Caki2 (cell line): ENCODE measurements at regions not wholly inside any gene's neighbourhood (a gene's known extent, or its start where the extent isn't known, plus 50 kb on each side); places are given as distances from the start of the nearest gene placed in this dataset.
A peak's percentile ranks its signal among the peaks of the same experiment; 100 is the strongest.

Source experiments
- DNase-seq: peaks from one replicate; pipeline ENCODE4 v3.0.0-alpha.2; 2015; ENCODE audit warnings: low read depth
- in situ Hi-C: cut with HindIII; loops from 2 replicates; pipeline ENCODE4 v1.10.0; 2016; ENCODE audit warnings: low sequenced_read_pairs, low pct_unique_long_range_greater_than_20kb, mixed read lengths

DNA sequence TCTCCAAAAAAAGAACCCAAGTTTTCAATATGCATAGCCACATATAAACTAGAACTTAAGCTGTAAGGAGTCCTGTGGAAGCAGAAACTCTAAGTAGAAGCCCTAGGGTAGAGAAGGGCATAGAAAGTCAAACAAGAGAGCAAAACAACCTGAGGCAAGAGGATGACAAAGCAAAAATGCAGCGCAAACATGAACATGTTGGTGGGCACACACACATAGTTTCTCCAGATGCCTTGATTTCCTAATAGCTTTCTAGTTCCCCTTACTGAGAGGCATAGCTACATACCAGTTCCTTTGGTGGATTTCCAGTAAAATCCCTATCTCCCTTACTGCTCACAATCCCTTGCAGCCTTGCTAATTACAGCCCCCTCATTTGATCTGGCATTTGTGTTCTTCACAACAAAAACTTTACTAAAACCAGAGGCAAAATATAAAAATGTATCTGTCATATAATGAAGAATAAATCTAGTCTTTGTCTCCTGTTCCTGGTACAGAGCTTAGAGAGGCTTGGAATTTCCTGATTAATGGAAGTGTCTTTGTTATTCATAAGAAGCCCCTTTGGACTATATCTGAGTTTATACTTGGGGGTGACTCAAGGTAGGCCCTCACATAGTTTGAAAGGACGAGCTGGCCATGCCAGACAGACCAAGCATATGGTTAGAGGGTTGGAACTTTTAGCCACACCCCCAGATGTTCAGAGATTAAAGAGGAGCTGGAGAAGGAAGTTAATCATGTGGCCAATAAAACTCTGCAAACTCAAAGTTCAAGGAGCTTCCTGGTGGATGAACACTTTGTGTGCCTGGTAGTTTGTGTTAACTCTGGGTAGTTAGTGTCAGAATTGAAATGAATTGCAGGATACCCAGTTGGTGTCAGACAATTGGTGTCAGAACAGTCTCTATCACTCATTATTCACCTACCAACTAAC is 52.7 kb upstream of the ZCCHC13 start:
- peak; percentile 17 for DNase-seq
- in situ Hi-C loops = no loop called here

- in situ Hi-C loops = no loop called here
- DNase-seq = no peak
Measured at GRCh38 chrX:74250574-74250973, 53.4 kb upstream of the ZCCHC13 start.

- DNase-seq = no peak
- in situ Hi-C loops = no loop called here
Measured at GRCh38 chrX:74249963-74250362, 54.0 kb upstream of the ZCCHC13 start.

DNA sequence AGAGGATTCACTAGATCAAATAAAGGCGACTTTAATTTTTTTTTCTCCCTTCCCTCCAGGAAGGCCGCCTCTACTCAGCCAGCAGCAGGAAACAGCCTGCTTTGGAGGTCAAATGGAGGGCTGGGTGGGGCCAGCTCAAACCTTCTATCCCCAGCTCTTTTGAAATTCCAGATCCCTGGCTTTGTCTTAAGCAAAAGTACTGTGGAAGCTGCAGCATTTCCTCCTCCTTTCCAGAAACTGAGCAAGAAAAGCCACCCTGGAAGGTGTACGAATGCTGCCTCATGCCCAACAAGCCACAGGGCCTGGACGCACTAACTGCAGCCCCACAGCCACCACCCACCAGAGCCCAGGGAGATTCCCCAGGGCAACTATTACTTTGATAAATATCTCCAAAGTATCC is 55.1 kb upstream of the ZCCHC13 start:
- in situ Hi-C loops = no loop called here
- no peak for DNase-seq

DNA sequence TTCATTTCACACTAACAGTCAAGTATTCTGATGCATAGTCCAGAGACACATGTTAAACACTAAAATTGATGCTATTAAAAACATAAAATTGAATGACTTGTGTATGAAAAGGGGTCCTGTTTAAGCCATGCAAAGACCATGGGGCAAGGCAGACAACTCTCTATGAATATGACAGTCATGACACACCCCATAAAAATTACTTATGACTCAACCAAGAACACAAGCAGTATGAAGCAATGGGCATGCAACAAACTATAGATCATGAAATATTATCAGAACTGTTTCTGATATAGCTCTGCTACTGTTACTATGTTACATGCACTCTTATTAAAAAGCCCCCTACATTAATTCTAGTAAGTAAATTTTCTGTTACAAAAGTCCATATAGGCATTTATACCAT is 57.5 kb upstream of the ZCCHC13 start:
- in situ Hi-C loops = no loop called here
- no peak for DNase-seq

DNA sequence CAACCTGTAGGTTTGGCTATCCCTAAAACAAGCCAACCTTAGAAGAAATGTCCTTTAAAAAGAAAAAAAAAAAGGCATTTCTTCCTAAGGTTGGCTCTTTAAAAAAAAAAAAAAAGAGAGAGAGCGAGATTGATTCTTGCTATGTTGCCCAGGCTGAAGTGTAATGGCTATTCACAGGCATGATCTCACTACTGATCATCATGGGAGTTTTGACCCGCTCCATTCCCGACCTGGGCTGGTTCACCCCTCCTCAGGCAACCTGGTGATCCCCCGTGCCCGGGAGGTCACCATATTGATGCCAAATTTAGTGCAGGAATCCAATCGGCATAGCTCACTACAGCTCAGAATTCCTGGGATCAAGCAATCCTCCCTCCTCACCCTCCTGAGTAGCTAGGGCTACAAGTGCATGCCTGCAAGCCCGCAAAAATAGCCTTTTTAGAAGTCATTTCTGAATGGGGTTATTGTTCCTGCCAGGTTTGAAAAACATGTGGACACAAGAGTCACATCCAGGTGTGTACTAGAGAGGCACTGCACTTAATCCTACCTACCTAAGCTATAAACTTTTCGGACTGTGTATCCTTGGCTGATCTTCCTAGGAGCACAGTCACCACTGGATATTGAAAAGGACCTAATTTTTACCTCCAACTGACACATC is 61.4 kb upstream of the ZCCHC13 start:
- in situ Hi-C loops = no loop called here

DNA sequence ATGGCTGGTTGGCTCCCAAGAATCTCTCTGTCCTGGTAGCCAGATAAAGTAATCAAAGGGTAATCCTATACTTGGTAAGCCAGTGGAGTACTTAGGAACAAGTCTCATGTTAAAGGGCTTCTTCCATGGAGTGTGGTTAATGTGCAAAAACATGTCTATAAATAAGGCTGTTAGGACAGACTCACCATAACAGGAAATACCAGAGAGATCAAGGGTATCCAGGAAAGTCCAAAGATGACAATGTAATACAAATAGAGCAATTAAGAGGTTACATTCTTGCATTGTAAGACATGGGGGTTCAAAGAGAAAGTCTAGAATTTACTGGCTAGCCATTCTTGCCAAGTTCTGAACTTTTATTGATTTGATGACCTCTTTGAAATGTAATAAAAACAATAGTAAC is 61.9 kb upstream of the ZCCHC13 start:
- in situ Hi-C loops = no loop called here
- no peak for DNase-seq

More for the DNA sequence above, 61.4 kb upstream of the ZCCHC13 start:
- no peak for DNase-seq

GRCh38 chrX:74238771-74239170 is 65.2 kb upstream of the ZCCHC13 start:
- no peak for DNase-seq
- in situ Hi-C loops = no loop called here

- DNase-seq = no peak
- in situ Hi-C loops = no loop called here
Measured at GRCh38 chrX:74234818-74235217, 69.2 kb upstream of the ZCCHC13 start.

GRCh38 chrX:74232859-74233258 is 71.1 kb upstream of the ZCCHC13 start:
- DNase-seq = peak; percentile 6
- in situ Hi-C loops = no loop called here

GRCh38 chrX:74231625-74232024 is 72.4 kb upstream of the ZCCHC13 start:
- DNase-seq = peak; percentile 45
- in situ Hi-C loops = no loop called here

- DNase-seq = no peak
- in situ Hi-C loops = no loop called here
Measured at GRCh38 chrX:74230094-74230493, 73.9 kb upstream of the ZCCHC13 start.

DNA sequence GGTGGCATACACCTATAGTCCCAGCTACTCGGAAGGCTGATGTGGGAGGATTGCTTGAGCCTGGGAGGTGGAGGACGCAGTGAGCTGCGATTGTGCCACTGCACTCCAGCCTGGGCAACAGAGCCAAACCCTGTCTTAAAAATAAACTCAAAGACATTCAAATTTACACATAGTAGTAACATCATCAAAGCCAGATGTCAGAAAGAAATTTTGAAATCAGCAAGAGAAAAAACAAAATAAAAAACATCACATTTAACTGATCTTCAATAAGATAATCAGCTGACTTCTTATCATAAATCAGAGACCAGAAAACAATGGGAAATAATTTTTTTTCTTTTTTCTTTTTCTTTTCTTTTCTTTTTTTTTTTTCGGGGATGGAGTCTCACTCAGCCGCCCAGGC is 78.9 kb upstream of the ZCCHC13 start:
- DNase-seq = no peak
- in situ Hi-C loops = no loop called here

GRCh38 chrX:74220277-74220676 is 83.7 kb upstream of the ZCCHC13 start:
- in situ Hi-C loops = no loop called here
- no peak for DNase-seq

- no peak for DNase-seq
Measured at GRCh38 chrX:74218895-74219294, 85.1 kb upstream of the ZCCHC13 start.

DNA sequence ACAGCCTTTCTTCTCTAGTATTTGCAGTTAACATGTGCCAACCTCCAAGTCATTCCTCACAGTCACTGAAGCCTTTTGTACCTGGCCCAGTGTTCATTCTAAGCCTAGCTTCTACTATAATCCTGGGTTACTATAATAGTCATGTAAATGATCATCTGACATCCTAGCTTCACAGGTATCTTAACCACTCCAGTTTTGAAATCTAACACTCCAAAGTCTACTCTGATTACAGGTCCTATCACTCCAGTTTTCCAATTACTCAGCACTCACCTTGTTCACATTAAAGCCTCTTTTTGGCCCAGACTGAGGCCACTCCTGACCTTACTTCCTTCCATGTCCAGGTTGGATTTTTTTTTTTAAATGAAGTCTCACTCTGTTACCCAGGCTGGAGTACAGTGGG is 87.6 kb upstream of the ZCCHC13 start:
- DNase-seq = no peak
- in situ Hi-C loops = no loop called here

More at GRCh38 chrX:74218895-74219294, 85.1 kb upstream of the ZCCHC13 start:
- in situ Hi-C loops = no loop called here

DNA sequence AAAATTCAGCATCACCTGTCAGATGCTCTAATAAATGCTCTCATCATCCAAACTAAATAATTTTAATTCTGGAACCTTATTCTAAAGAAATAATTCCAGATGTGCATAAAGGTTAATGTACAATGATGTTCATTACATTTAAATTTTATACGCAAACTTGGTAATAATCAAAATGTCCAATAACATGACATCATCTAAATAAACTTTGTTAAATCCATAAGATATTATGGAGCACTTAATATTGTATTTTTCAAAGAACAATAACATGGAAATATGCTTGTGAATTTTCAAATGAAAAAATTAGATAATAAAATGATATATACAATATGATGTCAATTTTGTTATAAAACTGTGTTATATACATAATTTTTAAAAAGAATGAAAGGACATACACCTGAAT is 92.1 kb upstream of the ZCCHC13 start:
- in situ Hi-C loops = no loop called here
- DNase-seq = no peak

GRCh38 chrX:74207539-74207938 is 96.4 kb upstream of the ZCCHC13 start:
- DNase-seq = no peak
- in situ Hi-C loops = no loop called here

DNA sequence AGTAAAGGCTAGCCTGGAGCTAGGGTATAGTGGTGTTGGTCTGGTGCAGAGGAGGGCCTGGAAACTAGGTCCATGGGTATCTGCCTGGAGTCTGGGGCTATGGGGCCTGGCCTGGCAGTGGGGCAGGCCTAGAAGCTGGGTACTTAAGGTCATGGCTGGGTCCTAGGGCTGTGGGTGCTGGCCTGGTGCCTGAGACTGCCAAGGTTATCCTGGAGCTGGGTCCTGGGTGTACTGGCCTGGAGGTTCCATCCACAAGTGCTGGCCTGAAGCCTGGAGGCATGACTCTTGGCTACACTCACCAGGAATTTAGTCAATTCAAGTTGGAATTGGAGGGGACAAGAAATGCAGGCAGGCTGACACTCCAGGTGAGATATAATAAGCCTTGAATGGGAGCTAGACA is 108.4 kb upstream of the ZCCHC13 start:
- in situ Hi-C loops = no loop called here

GRCh38 chrX:74195120-74195519 is 108.9 kb upstream of the ZCCHC13 start:
- in situ Hi-C loops = no loop called here
- no peak for DNase-seq

More for the DNA sequence above, 108.4 kb upstream of the ZCCHC13 start:
- DNase-seq = no peak
